GM21529 (cell line): ENCODE measurements at regions not wholly inside any gene's neighbourhood (a gene's known extent, or its start where the extent isn't known, plus 50 kb on each side); places are given as distances from the start of the nearest gene placed in this dataset.

ENCODE experiments used
- ATAC-seq: cut with Tn5 transposase; IDR thresholded peaks from one replicate; pipeline ENCODE4 v1.9.1; 2021; ENCODE audit not compliant: unreplicated experiment

- ATAC-seq, result no peak
Measured at GRCh38 chr5:6910950-6911349, 197.7 kb downstream of the TENT4A start.

- no peak for ATAC-seq
Measured at GRCh38 chr5:6914347-6914746, 201.1 kb downstream of the TENT4A start.

GRCh38 chr5:6915574-6915973, 202.3 kb downstream of the TENT4A start:
- ATAC-seq, result no peak

- no peak for ATAC-seq
Measured at GRCh38 chr5:6918255-6918654, 205.0 kb downstream of the TENT4A start.

DNA sequence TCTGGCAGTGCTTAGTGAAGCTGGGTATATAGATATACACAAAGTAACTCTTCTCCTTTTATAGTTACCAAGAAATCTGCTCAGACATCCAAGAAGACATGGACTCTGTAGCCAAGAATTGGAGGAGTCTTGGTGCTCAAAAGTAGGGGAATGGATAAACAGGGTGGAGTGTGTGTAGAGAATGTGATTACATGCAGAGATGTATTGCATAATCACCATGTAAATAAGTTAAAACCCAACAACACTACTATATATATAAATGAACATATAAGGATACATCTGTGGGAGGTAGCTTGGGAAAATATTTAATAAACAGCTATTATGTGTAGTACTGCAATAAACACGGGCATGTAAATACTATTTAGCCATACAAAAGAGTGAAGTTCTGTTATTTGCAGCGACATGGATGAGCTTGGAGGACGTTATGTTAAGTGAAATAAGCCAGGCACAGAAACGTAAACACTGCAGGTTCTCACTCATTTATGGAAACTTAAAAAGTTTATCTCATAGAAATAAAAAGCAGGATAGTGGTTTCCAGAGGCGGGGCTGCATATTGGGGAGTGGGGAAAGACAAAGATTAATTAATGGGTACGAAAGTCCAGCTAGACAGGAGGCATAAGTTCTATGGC, 207.5 kb downstream of the TENT4A start:
- no peak for ATAC-seq

- ATAC-seq, result no peak
Measured at GRCh38 chr5:6926491-6927038, 213.3 kb downstream of the TENT4A start.

DNA sequence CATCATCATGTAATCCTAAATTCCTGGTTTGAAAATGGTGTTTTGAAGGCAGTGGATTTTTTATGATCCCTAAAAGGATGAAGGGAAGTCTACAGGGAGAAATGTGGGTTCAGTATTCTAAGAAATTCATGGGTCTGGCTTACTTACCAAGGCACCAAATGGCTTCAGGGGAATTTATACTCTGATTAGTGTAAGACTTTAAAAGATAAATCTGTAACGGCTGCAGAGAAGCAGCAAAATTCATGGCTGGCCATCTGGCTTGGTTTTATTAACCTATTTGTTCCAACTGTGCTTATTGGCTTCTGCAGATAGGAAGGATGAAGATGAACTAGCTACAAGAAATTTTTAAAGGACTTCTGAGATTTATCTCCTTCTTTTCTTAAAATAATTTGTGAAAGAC, 222.8 kb downstream of the TENT4A start:
- ATAC-seq, result no peak

- no peak for ATAC-seq
Measured at GRCh38 chr5:6937677-6938076, 224.4 kb downstream of the TENT4A start.

DNA sequence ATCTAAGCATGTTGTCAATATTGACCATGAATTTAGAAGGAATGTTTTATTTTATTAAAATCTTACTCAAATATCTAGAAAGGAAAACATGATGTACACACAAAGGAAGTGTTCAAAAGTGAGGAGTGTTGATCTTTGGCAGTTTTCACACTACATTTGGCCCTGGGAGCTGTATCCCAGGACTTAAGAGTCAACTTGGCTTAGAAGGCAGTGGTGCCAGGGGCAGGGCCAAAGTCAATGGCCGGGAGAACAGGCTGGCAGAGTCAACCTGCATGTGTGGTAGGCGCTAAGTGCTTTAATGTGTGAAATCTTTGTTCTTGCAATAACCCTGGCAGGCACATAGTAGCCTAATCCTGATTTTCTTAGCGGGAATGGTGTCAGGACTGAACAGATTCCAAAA, 228.4 kb downstream of the TENT4A start:
- no peak for ATAC-seq

DNA sequence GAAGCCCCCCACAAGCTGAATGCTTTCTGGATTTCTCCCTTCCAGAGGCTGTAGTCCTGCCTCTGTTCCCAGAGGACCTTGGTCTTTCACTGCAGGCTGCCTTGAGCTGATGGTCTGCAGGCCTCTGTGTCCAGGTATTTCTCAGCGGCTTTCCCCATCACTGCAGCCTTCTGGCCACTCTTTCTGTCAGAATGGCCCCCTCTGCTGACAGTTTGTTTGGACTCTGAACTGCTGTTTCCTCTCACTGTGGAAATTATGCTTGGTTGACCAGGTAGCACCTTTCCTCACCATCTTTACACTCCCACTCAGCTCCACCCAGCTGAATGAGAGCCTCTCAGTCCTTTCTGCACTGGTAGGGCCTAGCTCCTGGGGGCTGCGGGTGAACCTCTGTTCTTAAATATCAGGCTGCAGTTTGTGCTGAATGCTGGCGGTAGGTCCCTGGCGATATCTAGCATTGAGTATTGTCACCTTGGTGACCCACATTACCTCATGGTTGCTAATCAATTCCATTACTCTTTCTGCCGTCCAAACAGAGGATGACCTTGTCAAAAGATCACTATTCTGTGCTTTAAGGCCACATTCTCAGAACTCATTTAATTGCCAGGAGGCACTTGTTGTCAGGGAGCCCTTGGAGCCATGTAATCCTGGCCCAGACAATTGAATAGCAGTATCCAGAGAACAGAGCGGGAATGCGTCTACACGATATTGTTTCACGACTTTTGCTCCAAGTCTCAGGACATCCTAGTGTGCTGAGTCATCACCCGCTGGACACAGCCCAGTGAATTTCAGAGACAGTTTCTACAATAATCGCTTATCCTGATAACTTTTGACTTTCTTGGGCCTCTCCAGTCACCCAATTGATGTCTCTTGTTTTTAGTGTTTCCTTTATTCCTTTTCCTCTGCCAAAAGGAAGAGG, 230.2 kb downstream of the TENT4A start:
- ATAC-seq, result no peak

DNA sequence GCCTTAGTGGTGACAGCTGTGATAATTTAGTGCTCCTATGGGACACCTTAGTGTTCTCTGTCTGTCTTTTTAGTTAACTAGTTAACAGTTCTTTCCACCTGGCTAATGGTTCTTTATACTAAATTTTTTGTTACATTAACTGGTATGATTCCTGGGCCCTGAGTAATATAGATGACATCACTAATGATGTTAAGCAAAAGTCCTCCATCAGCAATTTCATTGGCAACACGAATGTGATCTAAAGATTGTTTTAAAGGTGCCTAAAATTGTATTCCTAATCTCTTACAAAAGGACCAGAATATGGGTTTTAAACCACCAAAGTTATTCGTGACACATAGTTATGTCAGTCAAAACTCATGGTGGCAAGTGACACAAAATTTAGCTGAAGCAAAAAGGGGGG, 235.3 kb downstream of the TENT4A start:
- no peak for ATAC-seq

GRCh38 chr5:6949230-6949629, 236.0 kb downstream of the TENT4A start:
- ATAC-seq, result no peak

GRCh38 chr5:6950250-6950649, 237.0 kb downstream of the TENT4A start:
- ATAC-seq, result no peak

DNA sequence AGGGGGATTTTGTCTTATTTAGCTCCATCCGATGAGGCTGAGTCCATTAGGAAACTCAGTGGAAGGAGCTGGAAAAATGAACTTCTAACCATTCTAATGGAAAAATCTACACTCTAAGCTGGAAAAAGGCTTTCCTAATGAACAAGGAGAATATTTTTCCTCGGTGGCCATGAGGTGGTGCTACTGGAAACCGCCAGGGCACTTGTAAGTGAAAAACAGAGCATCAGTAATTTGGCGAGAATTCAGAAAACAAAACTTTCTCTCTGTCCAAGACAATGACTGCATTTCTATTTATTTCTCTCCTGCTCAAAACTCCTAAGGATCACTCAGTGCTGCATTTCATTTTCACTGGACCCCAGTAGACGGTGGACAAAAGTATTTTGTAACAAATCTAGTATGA, 237.6 kb downstream of the TENT4A start:
- no peak for ATAC-seq

DNA sequence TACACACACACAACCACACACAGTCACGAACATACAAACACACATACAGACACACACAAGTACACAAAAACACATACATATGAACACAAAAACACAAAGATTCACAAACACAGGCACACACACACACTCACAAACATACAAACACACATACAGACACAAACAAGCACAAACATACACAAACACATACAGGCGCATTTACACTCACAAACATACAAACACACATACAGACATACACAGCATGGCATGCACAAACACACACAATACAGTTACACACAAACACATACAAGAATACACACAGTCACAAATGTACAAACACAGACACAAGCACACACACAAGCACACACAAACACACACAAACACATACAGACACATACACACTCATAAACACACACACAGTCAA, 247.9 kb downstream of the TENT4A start:
- ATAC-seq, result no peak

GRCh38 chr5:6961837-6962635, 248.8 kb downstream of the TENT4A start:
- no peak for ATAC-seq

GRCh38 chr5:6976971-6977370, 263.7 kb downstream of the TENT4A start:
- ATAC-seq, result no peak

- no peak for ATAC-seq
Measured at GRCh38 chr5:6979061-6979460, 265.8 kb downstream of the TENT4A start.

DNA sequence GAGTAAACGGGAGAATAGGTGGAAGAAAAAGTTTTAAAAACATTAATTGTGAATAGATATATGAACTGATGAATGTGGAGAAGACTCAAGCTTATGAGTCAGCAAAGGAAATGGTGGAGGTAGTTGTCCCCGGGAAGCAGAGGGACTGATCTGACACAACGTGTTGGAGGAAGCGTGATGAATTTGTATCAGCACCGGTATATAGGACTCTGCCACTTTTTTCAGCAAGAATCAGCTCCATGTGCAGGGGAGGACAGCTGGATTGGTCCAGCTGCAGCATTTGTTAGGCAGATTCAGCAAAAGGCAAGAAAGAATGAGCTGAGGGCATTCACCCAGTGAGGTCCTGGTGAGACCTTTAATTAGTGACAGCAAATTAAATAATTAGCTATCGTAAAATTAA, 276.0 kb downstream of the TENT4A start:
- ATAC-seq, result no peak

- no peak for ATAC-seq
Measured at GRCh38 chr5:6994097-6994496, 280.9 kb downstream of the TENT4A start.

DNA sequence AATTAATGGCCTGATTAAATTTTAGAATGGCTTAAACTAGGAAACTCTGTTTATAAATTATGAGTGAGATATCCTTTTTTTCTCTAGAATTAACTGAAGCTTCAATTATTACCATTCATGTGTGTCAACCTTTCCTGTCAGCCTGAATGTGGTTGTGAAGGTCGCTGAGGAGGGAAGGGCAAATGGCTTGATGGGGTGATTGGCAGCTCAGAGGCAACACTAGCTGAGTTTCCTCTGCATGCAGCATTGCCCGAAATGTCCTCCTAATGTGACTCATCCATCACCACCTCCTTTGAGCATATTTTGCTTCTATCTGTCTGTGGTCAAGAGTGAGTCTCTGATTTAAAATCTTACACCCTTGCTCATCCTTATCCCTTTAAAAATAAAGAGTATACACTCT, 281.9 kb downstream of the TENT4A start:
- ATAC-seq, result no peak
